ENCODE measurements at regions not wholly inside any gene's neighbourhood (a gene's known extent, or its start where the extent isn't known, plus 50 kb on each side); places are given as distances from the start of the nearest gene placed in this dataset.

DNA sequence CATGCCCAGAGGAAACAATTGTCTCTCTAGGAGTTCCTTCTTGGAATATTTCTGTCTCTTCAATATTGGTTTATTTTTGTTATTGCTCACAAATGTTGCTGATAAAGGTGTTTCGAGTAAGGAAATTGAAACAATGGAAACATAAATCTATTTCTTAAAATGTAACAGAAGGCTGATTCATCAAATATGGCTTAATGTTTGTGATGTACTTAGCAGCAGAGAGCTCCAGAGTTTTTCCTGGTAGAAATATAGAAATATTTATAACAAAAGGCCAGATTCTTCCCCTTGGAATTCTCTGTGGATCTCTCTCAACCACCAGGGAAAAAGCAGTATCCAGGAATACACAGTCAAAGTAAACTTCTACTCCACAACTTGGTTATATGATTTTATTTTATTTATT lies 149.2 kb upstream of the LRIG3 start:
- no peak for DNase-seq (ENCODE audit: low read depth, low spot score)
- H3K9me2 ChIP-seq (ENCODE audit: insufficient read depth), result no peaks in the 10 kb centered on the region
- TF ChIP-seq, protein P1, sequence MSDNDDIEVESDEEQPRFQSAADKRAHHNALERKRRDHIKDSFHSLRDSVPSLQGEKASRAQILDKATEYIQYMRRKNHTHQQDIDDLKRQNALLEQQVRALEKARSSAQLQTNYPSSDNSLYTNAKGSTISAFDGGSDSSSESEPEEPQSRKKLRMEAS (IDR thresholded peaks at IDR 0.05), result no peak
- TF ChIP-seq, protein P2, sequence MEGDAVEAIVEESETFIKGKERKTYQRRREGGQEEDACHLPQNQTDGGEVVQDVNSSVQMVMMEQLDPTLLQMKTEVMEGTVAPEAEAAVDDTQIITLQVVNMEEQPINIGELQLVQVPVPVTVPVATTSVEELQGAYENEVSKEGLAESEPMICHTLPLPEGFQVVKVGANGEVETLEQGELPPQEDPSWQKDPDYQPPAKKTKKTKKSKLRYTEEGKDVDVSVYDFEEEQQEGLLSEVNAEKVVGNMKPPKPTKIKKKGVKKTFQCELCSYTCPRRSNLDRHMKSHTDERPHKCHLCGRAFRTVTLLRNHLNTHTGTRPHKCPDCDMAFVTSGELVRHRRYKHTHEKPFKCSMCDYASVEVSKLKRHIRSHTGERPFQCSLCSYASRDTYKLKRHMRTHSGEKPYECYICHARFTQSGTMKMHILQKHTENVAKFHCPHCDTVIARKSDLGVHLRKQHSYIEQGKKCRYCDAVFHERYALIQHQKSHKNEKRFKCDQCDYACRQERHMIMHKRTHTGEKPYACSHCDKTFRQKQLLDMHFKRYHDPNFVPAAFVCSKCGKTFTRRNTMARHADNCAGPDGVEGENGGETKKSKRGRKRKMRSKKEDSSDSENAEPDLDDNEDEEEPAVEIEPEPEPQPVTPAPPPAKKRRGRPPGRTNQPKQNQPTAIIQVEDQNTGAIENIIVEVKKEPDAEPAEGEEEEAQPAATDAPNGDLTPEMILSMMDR (IDR thresholded peaks at IDR 0.05 in 2 of 3, conservative IDR thresholded peaks at IDR 0.05 in 1 of 3; ENCODE audit: borderline replicate concordance in 1 of 3, insufficient read depth in 1 of 3, low read depth in 2 of 3, low read length in 2 of 3), result no peak
- TF ChIP-seq CEBPB (IDR thresholded peaks at IDR 0.05; ENCODE audit: low read depth) (no peak), EZH2 (IDR thresholded peaks at IDR 0.05) (no peak), EZH2phosphoT487 (IDR thresholded peaks at IDR 0.05; ENCODE audit: borderline replicate concordance) (no peak), SP1 (IDR thresholded peaks at IDR 0.05; ENCODE audit: low read depth) (no peak), SIN3A (IDR thresholded peaks at IDR 0.05; ENCODE audit: low read depth) (no peak), ZFX (IDR thresholded peaks at IDR 0.05) (no peak), YY1 (IDR thresholded peaks at IDR 0.05; ENCODE audit: extremely low read depth, insufficient replicate concordance, low read depth, low read length) (no peak), TCF7L2 (IDR thresholded peaks at IDR 0.05; ENCODE audit: borderline replicate concordance, extremely low read depth, insufficient read depth, insufficient read length) (no peak)
- TF ChIP-seq, protein P3, sequence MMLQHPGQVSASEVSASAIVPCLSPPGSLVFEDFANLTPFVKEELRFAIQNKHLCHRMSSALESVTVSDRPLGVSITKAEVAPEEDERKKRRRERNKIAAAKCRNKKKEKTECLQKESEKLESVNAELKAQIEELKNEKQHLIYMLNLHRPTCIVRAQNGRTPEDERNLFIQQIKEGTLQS (IDR thresholded peaks at IDR 0.05), result no peak
- TF ChIP-seq, protein P4, sequence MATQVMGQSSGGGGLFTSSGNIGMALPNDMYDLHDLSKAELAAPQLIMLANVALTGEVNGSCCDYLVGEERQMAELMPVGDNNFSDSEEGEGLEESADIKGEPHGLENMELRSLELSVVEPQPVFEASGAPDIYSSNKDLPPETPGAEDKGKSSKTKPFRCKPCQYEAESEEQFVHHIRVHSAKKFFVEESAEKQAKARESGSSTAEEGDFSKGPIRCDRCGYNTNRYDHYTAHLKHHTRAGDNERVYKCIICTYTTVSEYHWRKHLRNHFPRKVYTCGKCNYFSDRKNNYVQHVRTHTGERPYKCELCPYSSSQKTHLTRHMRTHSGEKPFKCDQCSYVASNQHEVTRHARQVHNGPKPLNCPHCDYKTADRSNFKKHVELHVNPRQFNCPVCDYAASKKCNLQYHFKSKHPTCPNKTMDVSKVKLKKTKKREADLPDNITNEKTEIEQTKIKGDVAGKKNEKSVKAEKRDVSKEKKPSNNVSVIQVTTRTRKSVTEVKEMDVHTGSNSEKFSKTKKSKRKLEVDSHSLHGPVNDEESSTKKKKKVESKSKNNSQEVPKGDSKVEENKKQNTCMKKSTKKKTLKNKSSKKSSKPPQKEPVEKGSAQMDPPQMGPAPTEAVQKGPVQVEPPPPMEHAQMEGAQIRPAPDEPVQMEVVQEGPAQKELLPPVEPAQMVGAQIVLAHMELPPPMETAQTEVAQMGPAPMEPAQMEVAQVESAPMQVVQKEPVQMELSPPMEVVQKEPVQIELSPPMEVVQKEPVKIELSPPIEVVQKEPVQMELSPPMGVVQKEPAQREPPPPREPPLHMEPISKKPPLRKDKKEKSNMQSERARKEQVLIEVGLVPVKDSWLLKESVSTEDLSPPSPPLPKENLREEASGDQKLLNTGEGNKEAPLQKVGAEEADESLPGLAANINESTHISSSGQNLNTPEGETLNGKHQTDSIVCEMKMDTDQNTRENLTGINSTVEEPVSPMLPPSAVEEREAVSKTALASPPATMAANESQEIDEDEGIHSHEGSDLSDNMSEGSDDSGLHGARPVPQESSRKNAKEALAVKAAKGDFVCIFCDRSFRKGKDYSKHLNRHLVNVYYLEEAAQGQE (IDR thresholded peaks at IDR 0.05; ENCODE audit: low read depth), result no peak
- TF ChIP-seq, protein P5, sequence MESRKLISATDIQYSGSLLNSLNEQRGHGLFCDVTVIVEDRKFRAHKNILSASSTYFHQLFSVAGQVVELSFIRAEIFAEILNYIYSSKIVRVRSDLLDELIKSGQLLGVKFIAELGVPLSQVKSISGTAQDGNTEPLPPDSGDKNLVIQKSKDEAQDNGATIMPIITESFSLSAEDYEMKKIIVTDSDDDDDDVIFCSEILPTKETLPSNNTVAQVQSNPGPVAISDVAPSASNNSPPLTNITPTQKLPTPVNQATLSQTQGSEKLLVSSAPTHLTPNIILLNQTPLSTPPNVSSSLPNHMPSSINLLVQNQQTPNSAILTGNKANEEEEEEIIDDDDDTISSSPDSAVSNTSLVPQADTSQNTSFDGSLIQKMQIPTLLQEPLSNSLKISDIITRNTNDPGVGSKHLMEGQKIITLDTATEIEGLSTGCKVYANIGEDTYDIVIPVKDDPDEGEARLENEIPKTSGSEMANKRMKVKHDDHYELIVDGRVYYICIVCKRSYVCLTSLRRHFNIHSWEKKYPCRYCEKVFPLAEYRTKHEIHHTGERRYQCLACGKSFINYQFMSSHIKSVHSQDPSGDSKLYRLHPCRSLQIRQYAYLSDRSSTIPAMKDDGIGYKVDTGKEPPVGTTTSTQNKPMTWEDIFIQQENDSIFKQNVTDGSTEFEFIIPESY (IDR thresholded peaks at IDR 0.05; ENCODE audit: extremely low read depth, insufficient replicate concordance, low read length), result no peak
- no peak overlapping the region for H2AFZ ChIP-seq (ENCODE audit: low read depth, low read length, poor library complexity, severe bottlenecking)
- RAD21 ChIA-PET (ENCODE audit: low non-redundant PET in 1 of 2, low total read pairs in 2 of 2, uncharacterized antibody in 2 of 2, unreplicated experiment in 2 of 2), result no interaction called here
- H3K4me2 ChIP-seq (ENCODE audit: low read length), result no peak overlapping the region
- H4K20me1 ChIP-seq (ENCODE audit: insufficient read depth), result no peaks in the 10 kb centered on the region
- no TSS peak for BruUV-seq (replicated peaks)
- ATAC-seq, result no peak
- no peaks in the 10 kb centered on the region for H3K4me1 ChIP-seq (ENCODE audit: control insufficient read depth in 1 of 2, insufficient read depth in 2 of 2, low read length in 2 of 2)
- no peaks in the 10 kb centered on the region for H3K36me3 ChIP-seq (ENCODE audit: control insufficient read depth in 1 of 2, insufficient read depth in 2 of 2, low read length in 2 of 2)
- POLR2A ChIA-PET, result no interaction called here
- H3K27ac ChIP-seq (ENCODE audit: low read depth, low read length), result no peak overlapping the region
- no peaks in the 10 kb centered on the region for H3K9me3 ChIP-seq (ENCODE audit: control insufficient read depth in 1 of 2, insufficient read depth in 1 of 2, low read depth in 1 of 2, low read length in 2 of 2)
- no peaks in the 10 kb centered on the region for H3K27me3 ChIP-seq (ENCODE audit: insufficient read depth, low read length)
- intact Hi-C loops (cut with micrococcal nuclease), result no loop called here
- H3K79me2 ChIP-seq (ENCODE audit: insufficient read depth, low read length), result no peaks in the 10 kb centered on the region
- no peak overlapping the region for H3K4me3 ChIP-seq (replicated peaks in 1 of 2; ENCODE audit: low read depth in 1 of 2, low read length in 2 of 2)
- CTCF ChIA-PET, result no interaction called here
- H3K9ac ChIP-seq (ENCODE audit: low read length), result no peak overlapping the region
